UCSD-AML1 (cell line): ENCODE measurements at regions not wholly inside any gene's neighbourhood (a gene's known extent, or its start where the extent isn't known, plus 50 kb on each side); places are given as distances from the start of the nearest gene placed in this dataset.
"Not testable (repeated sequence)": the region's sequence is repeated elsewhere in the genome, so short reads cannot be mapped to it uniquely, and the experiment has no call there.

ENCODE experiments used
- DNase-seq: peaks from one replicate; lab custom pipeline; 2025; ENCODE audit not compliant: unreplicated experiment; lab: John Stamatoyannopoulos, UW

DNA sequence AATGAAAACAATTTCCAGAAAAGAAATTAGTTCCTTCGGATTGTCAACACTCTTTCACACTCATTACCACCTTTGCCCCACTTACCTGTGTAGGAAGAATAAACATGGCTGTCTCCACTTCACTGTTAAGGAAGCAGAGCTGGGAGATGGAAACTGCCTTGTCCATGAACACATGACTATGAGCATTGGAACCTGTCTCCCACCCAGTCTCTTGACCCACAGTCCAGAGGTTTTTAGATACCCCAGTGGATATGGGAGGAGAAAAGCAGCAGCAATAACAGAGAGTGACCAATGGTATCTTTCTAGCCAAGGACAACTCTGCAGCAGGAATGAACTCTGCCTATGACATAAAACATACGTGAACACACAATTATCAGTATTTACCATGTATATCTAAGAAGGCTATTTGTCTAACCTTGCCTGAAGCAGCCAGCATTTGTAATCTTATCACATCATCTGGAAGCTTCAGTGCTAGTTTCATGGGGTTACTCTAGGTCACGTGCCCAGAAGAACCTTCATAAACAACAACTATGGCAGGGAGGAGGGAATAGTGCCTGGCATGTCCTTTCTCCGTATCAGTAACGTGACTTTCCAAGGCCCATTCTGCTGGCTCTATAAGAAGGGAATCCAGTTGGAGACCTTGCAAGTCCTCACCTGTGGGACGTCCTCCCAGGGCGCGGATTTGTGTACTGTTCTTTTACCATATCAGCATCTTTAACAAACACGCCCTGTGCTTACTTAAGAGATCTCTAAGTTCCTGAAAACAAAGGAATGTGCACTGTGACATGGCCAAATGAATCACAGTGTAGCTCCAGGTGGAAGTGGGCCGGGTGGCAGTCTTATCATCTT lies 221.8 kb upstream of the UBL3 start:
- no peak for DNase-seq

DNA sequence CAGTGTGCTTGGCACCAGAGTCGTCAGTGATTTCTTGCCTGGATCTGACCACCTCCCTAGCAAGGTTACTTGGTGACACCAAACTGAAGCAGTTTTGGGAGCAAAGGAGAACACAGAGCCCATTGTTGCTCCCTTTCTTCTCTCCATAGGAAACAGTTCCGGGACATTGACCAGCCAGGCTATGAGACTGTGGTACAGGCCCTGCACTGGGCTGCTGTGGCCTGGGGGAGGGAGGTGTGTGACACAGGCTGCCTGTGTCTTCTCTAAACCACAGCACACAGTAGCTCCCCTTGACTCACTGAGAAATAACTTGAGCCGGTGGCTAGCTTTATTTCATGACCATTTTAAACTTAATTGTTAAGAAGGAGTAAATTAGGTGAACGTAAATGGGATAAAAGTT lies 214.8 kb upstream of the UBL3 start:
- DNase-seq: no peak

DNA sequence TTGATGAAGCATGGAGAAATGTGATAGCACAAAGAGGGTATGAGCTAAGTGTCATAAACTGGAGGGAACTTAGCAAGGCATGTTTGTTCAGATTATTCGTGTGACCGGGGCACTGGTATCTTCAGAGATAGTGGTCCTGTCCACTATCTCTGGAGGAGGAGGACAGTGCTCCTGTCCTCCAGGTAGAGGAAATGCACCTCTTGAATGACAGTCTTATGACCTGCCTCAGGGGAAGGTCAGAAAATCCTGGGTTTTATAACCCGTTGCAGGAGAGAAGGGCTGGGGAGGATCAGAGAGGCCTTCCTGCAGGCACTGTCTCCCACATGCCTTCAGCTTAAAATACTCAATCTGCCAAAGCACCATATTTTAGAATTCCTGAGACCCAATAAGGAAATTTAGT lies 213.5 kb upstream of the UBL3 start:
- no peak for DNase-seq

DNA sequence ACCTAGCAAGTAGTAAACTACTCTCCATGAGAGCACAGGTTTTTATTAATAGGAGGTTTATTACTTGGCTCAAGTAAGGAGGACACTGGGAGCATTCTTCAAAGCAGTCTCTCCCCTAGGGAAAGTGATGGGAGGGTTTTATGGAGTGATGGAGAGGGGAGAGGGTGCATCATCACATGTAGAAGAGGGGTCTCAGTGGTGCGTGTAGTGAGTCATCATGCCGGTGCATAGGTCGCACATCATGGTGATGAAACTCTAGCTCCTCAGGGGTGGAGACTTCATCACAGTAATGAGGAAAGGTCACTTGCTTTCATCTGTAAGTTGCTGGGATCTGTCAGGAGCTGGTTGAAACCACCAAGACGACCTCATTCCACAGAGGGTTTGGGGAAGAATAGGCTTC lies 210.8 kb upstream of the UBL3 start:
- no peak for DNase-seq

DNA sequence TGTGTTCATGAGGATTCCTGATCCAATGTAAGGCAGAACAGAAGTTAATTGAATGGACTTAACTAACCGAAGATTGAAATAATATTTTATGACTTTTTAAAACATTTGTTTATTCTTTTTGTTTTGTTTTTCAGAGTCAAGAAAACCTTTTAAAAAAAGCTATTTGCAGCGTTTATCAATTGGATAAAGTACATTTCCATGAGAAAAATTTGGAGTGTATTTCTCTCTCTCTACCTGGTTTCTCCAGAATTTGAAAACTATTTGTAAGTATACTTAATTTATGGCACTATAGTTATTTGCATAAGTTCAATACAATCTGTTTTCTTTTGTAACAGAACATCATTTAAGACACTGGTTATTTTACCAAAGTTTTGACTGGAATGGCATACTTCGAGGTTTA lies 208.0 kb upstream of the UBL3 start:
- no peak for DNase-seq

DNA sequence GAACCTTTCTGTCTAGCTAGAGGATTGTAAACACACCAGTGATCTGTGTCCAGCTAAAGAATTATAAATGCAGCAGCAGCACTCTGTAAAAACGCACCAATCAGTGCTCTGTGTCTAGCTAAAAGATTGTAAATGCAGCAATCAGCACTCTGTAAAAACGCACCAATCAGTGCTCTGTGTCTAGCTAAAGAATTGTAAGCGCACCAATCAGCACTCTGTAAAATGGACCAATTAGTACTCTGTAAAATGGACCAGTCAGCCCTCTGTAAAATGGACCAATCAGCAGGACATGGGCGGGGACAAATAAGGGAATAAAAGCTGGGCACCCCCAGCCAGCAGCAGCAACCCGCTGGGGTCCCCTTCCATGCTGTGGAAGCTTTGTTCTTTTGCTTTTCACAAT lies 204.1 kb upstream of the UBL3 start:
- DNase-seq: not testable (repeated sequence)

DNA sequence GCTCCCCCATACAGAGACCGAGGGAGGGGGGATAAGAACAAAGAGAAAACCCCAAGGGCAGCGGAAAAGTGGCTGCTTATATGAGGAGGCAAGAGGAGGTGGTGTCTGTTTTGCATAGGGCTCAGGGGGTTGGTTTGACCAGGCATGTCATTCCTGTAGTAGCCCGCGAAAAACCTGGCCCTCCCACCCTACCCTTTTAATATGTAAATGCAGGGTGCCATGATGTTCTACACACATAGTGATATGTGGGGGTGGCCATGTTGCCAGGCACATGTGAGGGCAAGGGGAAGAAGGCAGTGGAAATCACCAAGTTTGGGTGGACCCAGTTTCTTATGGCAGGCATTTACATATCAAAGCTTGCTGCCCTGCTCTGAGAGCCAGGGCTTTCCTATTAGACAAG lies 203.5 kb upstream of the UBL3 start:
- no peak for DNase-seq

DNA sequence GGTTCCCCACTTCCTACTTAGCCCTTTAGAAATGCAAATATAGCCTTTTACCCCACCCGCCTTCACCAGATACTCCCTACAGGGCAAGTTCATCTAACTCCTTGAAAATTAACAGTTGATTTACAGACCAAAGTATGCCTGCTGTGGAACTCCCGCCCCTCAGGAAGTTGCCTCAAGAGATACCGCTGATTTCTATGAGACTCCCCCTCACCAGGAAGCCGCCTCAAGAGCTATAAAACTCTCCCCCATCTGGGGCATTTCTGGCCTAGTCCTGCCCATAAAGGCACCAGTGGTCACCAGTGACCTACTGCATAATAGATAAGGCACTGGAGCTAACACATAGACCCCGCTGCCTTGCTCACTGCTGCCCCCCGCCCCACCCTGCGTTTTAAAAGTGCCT lies 201.7 kb upstream of the UBL3 start:
- DNase-seq: peak; percentile 51

DNA sequence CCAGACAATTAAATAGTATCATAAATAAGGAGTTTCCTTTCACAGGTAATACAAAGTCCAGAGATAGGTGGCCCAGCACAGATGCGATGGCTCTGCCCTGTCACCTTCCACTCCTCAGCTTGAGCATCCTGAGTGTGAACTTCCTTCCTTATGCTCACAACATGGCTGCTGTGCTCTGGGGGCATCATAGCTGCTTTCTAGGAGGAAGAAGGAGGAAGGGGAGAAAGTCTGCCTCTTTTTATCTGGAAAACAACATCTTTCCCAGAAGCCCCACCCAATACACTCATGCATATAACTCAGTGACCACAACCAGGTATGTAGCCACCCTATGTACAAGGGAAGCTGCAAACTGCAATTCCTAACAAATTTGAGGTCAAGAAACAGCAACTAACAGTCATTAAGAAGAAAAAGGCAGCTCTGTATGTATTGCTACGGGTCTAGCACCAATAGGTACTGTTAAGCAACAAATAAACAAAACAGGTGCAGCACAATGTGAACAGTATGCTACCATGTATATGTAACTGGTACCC lies 201.2 kb upstream of the UBL3 start:
- DNase-seq: no peak

DNA sequence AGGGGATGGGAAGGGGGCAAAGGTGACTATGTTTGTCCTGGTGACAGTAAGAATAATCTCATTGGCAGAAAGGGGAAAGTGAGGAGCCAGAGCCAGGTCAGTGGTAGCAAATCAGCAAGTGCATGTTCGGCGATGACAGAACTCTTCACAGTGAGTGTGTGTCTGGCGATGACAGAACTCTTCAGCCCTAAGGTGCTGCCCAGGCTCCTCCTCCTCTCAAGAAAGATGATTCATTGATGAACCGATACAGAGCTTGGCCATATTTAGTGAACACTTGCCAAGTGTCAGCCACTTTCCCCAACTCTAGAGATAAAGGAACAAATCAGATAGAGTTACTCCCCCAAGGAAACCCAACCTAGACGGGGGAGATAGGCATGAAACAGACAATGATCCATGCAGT lies 199.3 kb upstream of the UBL3 start:
- DNase-seq: no peak

DNA sequence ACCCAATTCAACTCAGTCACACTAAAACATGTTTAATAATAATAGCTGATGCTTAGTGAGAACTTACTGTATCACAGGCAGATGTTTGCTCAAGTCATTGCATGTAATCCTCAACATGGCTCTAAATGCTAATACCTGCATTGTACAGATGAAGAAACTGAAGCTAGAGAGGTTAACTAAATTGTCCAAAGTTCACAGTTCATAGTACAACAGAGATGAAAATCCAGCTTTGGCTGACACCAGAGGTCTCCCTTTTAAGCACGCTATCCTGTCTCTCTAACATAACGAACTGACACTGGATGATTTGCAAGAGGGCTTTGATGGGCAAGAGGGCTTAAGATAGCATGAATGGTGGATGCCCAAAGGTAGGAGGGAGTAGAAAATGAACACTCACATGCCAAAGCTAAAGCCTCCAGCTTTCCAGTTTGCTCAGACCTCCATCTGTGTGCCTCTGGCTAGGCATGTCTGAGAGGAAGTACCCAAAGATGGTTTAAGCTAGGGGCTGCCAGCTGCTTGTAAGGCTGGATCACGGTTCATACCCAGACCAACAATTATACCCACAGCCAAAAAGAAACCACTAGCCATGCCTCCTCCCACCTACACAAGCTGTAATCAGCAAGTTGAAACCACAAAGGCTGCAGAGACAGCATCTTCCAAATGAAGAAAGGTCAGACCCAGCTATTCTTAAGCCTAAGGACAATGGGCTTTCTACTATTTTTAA lies 196.9 kb upstream of the UBL3 start:
- no peak for DNase-seq

DNA sequence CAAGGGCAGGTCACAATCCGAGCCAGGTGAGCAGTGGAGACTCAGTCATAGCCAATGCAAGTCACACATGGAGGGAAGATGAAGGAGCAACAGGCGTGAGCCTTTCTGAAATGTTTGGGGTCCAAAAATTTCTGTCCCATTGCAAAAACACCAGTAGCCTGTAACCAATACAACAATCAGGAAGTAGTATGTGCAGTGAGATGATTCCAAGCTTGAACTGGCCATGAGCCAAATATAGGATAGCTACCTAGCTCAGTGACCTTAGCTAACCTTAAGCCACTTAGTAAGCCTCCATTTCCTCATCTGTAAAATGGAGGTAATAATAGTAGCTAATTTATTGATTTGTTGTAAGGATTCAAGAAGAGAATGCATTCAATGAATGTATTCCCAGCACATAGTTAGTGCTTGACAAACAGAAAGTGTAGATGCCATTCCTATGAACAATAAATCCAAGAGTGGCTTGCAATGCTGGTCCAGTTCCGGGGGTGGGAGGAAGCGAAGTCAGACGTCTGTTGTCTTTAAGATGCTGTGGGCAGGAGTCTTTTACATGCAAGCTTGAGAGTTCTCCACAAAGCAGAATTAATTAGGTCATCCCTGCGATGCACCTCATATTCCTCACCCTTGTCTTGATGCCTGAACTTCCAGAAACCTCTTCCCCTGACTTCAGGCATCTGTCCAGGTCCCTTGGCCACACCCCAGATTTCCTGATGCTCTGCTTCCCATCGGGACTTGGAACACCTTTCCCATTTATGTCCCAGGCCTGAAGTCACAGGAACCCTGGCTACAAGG lies 195.7 kb upstream of the UBL3 start:
- no peak for DNase-seq

DNA sequence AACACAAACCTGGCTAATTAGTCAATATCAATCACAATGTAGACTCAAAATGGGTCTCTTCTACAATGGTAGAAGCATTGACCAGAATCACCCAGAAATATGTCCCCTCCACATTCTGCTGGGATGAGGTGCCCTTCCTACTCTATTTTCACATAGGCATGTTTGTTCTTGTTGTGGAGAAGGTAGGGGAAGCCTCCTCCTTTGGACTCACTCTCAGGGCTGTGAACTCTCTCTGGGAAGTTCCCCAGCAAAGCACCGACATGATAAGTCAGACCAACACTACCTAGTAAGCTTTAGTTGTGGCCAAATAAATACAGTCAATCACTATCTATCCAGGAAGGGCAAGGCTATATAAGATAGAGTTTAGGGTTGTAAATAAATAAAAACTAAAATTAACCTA lies 194.5 kb upstream of the UBL3 start:
- DNase-seq: no peak

DNA sequence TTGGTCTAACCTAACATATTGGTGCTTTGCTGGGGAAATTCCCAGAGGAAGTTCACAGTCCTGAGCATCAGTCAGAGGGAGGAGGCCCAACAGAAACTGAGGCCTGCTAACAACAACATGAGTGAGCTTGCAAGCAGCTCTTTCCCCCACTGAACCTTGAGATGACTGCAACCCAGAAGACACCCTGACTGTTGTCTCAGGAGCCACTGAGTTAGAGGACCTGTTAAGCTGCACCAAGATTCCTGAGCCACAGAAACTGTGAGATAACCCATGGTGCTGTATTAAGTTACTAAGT lies 193.2 kb upstream of the UBL3 start:
- no peak for DNase-seq

DNA sequence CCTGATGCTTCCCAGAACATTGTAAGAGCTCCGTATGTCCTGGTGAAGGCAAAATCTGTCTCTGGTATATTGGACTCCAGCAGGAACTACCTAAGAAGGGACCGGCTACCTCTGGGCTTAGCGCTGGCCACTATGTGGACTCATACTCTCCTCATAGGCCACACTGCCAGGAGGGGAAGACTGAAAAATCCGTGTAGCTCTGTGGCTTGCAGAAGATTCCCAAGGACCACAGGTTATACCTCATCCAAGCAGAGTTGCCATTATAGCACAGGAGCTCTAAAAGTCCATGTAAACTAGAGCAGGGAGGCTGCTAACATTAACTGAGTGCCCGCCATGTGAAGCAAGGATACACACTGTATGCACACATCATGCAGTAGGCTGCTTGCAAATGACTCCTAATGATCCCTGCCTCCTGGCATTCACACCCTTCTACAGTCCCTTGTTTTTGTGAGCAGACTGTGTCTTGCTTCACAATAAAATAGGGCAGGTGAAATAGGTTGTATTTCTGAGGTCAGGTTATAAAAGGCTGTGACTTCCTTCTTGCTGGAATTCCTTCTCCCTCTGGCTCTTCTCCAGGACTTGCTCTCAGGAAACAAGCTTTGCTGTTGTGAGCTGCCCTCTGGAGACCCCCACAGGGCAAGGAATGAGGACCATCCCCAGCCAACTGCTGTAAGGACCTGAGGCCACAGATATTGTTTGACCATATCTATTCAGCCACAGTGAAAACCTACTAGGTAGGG lies 192.6 kb upstream of the UBL3 start:
- no peak for DNase-seq

DNA sequence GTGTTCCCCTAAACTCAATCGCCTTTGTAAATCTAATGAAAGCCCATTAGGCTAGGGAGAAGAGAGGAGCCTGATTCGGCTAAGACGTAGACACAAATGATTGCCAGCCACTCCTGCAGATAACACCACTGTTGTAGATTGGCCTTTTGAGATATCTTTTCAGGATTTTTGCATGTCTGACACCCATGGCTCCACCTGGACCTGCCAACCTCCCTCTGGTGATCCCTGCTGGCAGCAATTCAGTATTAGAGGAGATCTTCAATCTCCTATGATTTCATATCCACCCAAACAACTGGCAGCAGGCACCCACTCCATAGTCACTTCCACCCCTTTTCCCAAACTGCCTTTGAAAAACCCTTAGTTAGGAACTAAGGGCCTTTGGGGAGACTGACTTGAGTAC lies 191.9 kb upstream of the UBL3 start:
- no peak for DNase-seq

DNA sequence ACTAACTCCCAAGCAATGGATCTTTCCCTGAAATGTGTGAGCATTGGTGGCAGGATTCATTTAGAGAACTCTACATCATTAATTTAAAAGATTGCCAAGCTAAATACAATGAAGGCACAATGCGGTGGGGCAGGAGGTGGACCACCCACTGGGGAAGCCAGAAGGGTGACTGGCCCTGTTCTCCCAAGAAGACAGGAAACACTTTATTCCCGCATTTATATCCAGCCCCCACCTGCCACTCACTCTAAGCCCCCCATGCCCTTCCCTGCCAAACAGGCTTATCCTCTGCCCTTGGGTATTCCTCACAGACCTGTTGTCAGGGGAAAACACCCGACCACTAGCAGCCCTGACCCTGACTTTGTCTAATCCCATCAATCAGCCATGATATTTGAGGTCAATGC lies 189.1 kb upstream of the UBL3 start:
- DNase-seq: no peak

DNA sequence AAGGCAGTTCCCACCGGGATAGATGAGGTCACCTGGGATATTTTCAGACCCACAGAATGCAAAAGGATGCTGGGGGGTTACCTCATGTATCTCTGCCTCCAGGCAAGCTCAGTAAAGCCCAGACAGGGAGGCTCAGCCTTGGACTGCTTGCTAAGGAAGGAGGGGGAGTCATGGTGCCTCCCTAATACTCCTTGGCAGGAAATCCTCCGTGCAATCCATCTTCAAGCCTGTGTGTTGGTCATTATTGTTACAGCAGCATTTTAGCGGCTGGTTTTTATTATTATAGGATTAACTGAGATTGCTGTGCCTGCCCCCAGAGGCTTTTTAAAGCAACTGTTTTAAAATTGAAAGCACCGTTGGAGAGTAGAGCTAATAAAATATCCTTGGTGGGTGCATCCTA lies 188.5 kb upstream of the UBL3 start:
- DNase-seq: no peak

DNA sequence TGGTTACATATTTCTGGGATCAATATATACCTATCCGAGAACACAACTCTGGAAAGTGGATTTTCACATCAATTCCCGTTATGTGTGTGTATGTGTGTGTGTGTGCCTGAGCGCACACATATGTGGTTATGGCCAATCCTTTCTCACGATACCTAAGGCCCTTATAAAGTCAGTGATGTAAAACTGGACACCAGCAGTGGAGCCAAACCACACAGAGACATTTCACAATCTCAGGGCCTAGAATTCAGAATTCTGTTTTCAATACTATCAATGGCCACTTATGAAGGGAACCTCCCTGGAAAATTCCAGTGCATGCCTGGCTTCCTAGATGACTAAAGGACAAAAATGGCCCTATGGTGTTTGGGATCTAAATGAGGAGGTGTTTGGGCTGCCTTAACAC lies 187.3 kb upstream of the UBL3 start:
- DNase-seq: no peak

DNA sequence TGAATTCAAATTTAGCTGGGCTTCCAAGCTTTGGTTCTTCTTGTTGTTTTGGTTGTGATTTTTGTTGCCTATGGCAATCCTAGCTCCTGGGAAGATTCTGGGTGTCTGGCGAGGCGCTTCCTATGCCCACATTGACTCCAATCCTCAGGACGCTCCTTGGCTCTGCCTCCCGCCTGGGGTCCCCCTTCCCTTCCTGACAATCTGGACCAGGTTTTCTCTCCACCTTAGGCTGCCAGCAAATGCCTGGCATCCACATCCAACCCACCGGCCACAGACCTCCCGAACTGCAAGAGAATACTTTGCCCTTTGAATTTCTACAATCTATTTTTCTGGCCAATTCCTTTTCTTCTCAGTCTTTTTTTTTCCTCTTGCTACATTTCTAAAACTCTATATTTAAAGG lies 186.9 kb upstream of the UBL3 start:
- no peak for DNase-seq

DNA sequence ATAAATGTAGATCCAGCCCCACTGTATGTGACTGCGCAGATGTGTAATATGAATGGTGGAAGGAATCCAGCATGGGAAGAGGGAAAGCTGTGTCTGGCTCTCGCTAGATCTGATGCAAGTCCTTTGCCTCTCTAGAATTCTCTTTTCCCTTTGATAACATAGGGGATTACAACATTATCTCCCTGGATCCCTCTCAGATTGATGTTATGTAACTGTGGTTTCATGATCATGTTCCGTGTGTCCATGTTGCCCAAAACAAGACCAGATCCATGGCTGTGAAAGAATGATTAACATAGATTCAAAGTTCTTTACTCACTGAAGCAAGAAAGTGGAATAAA lies 184.0 kb upstream of the UBL3 start:
- DNase-seq: no peak
